ENCODE measurements at regions not wholly inside any gene's neighbourhood (a gene's known extent, or its start where the extent isn't known, plus 50 kb on each side); places are given as distances from the start of the nearest gene placed in this dataset.

GRCh38 chr5:89893546-89893945 lies 516.0 kb downstream of the CETN3 start:
- TF ChIP-seq CTCF (IDR thresholded peaks at IDR 0.05; ENCODE audit: control insufficient read depth, insufficient read depth, low read depth, low read length, missing control alignments) = no peak
- H3K4me3 ChIP-seq (ENCODE audit: control insufficient read depth, low read depth, low read length) = no peak overlapping the region
- no peak for DNase-seq (ENCODE audit: low read depth)

GRCh38 chr5:89885670-89886069 lies 523.9 kb downstream of the CETN3 start:
- no peak for TF ChIP-seq CTCF (IDR thresholded peaks at IDR 0.05; ENCODE audit: control insufficient read depth, insufficient read depth, low read depth, low read length, missing control alignments)
- H3K4me3 ChIP-seq (ENCODE audit: control insufficient read depth, low read depth, low read length) = no peak overlapping the region
- DNase-seq (ENCODE audit: low read depth) = no peak

GRCh38 chr5:89883967-89884366 lies 525.6 kb downstream of the CETN3 start:
- H3K4me3 ChIP-seq (ENCODE audit: control insufficient read depth, low read depth, low read length) = no peak overlapping the region
- no peak for TF ChIP-seq CTCF (IDR thresholded peaks at IDR 0.05; ENCODE audit: control insufficient read depth, insufficient read depth, low read depth, low read length, missing control alignments)
- no peak for DNase-seq (ENCODE audit: low read depth)

- H3K4me3 ChIP-seq (ENCODE audit: control insufficient read depth, low read depth, low read length) = no peak overlapping the region
- DNase-seq (ENCODE audit: low read depth) = peak; percentile 93
- TF ChIP-seq CTCF (IDR thresholded peaks at IDR 0.05; ENCODE audit: control insufficient read depth, insufficient read depth, low read depth, low read length, missing control alignments) = no peak
These were observed 531.1 kb downstream of the CETN3 start for GRCh38 chr5:89878140-89879132.

- no peak for DNase-seq (ENCODE audit: low read depth)
- H3K4me3 ChIP-seq (ENCODE audit: control insufficient read depth, low read depth, low read length) = no peak overlapping the region
- no peak for TF ChIP-seq CTCF (IDR thresholded peaks at IDR 0.05; ENCODE audit: control insufficient read depth, insufficient read depth, low read depth, low read length, missing control alignments)
These were observed 537.6 kb downstream of the CETN3 start for GRCh38 chr5:89871906-89872305.

- no peak overlapping the region for H3K4me3 ChIP-seq (ENCODE audit: control insufficient read depth, low read depth, low read length)
- TF ChIP-seq CTCF (IDR thresholded peaks at IDR 0.05; ENCODE audit: control insufficient read depth, insufficient read depth, low read depth, low read length, missing control alignments) = no peak
- DNase-seq (ENCODE audit: low read depth) = no peak
These were observed 540.2 kb downstream of the CETN3 start for GRCh38 chr5:89869346-89869745.

Data from AG09309 (cell line).